H1 (cell line): ENCODE measurements at regions not wholly inside any gene's neighbourhood (a gene's known extent, or its start where the extent isn't known, plus 50 kb on each side); places are given as distances from the start of the nearest gene placed in this dataset.

Experiments
- CTCF ChIA-PET: fragments of 300-600 bp; sonication (Branson Sonifier 250); formaldehyde crosslinking; loops from one replicate; lab custom pipeline; 2021; ENCODE audit not compliant: partially characterized antibody; lab: Charles Lee
- POLR2A ChIA-PET: fragments of 300-600 bp; sonication (Branson Sonifier 250); formaldehyde crosslinking; loops from one replicate; lab custom pipeline; 2021; ENCODE audit warnings: inconsistent platforms; ENCODE audit not compliant: partially characterized antibody; lab: Charles Lee
- DNase-seq, 2 experiments: peaks; one replicate each; pipeline versions ENCODE4 v3.0.0 to v3.0.0-alpha.2; 2010 to 2022; ENCODE audit warnings: low spot score in 2 of 2, low read depth in 1 of 2, mixed read lengths in 1 of 2
- FAIRE-seq: peaks from 2 replicates; lab custom pipeline; 2011; peaks lifted over from hg19 to GRCh38; lab: Jason Lieb, UNC
- H2AFZ ChIP-seq: 2 replicates; pipeline ENCODE4 v1.8.1; 2012; ENCODE audit warnings: low read length, inconsistent platforms
- H2AK5ac ChIP-seq: 2 replicates; pipeline ENCODE4 v1.6.1; 2013; ENCODE audit warnings: low read depth, low read length
- H2BK120ac ChIP-seq: replicated peaks from 2 replicates; pipeline ENCODE3; 2013; ENCODE audit warnings: low read depth, low read length, inconsistent platforms
- H2BK12ac ChIP-seq: 2 replicates; pipeline ENCODE4 v1.6.1; 2013; ENCODE audit warnings: low read depth, low read length
- H2BK15ac ChIP-seq: 2 replicates; pipeline ENCODE4 v1.6.1; 2013; ENCODE audit warnings: low read length
- H2BK20ac ChIP-seq: 2 replicates; pipeline ENCODE4 v1.6.1; 2013; ENCODE audit warnings: low read length
- H2BK5ac ChIP-seq: 2 replicates; pipeline ENCODE4 v1.6.1; 2013; ENCODE audit warnings: low read depth, low read length
- H3K14ac ChIP-seq: 2 replicates; pipeline ENCODE4 v1.6.1; 2013; ENCODE audit warnings: inconsistent platforms; ENCODE audit not compliant: insufficient read length
- H3K18ac ChIP-seq: 2 replicates; pipeline ENCODE4 v1.6.1; 2013; ENCODE audit warnings: low read length; ENCODE audit errors: extremely low read depth
- H3K23ac ChIP-seq: 2 replicates; pipeline ENCODE4 v1.6.1; 2013; ENCODE audit warnings: inconsistent platforms; ENCODE audit not compliant: insufficient read length
- H3K23me2 ChIP-seq: 2 replicates; pipeline ENCODE4 v1.6.1; 2013; ENCODE audit warnings: low read depth, low read length
- H3K27ac ChIP-seq: 2 replicates; pipeline ENCODE4 v1.6.1; 2011; ENCODE audit warnings: low read depth, low read length, inconsistent platforms
- H3K27me3 ChIP-seq, 4 experiments: replicated peaks in 1 of 4; 1 replicate in 1 of 4; 2 replicates in 3 of 4; pipeline versions ENCODE4 v1.6.1 to v1.8.1; 2011 to 2013; ENCODE audit warnings: low read length in 3 of 4, mild to moderate bottlenecking in 3 of 4, inconsistent platforms in 2 of 4, mixed read lengths in 2 of 4, moderate library complexity in 1 of 4; ENCODE audit not compliant: control insufficient read depth in 3 of 4, insufficient read depth in 3 of 4; ENCODE audit errors: extremely low read depth in 1 of 4
- H3K36me3 ChIP-seq, 4 experiments: 2 replicates each; pipeline versions ENCODE4 v1.6.1 to v1.8.1; 2011 to 2013; ENCODE audit warnings: mild to moderate bottlenecking in 4 of 4, low read length in 3 of 4, moderate library complexity in 2 of 4, control low read depth in 1 of 4, inconsistent platforms in 1 of 4; ENCODE audit not compliant: insufficient read depth in 4 of 4, control insufficient read depth in 2 of 4
- H3K4ac ChIP-seq: replicated peaks from 2 replicates; pipeline ENCODE3; 2013; ENCODE audit warnings: low read length, low read depth, mixed read lengths, inconsistent platforms; ENCODE audit not compliant: insufficient read length
- H3K4me1 ChIP-seq, 4 experiments: replicated peaks in 1 of 4; 1 replicate in 1 of 4; 2 replicates in 3 of 4; pipeline versions ENCODE4 v1.6.1 to v1.8.1; 2011 to 2013; ENCODE audit warnings: low read length in 3 of 4, inconsistent platforms in 2 of 4, mixed read lengths in 1 of 4; ENCODE audit not compliant: insufficient read depth in 4 of 4, control insufficient read depth in 3 of 4
- H3K4me2 ChIP-seq, 2 experiments: 2 replicates each; pipeline versions ENCODE4 v1.6.1 to v1.8.1; 2011 to 2013; ENCODE audit warnings: low read depth in 2 of 2, low read length in 2 of 2, control low read depth in 1 of 2, inconsistent platforms in 1 of 2, mild to moderate bottlenecking in 1 of 2; ENCODE audit not compliant: insufficient read depth in 1 of 2
- H3K4me3 ChIP-seq, 4 experiments: fragments of 200-600, 300-600 bp in 1 of 4; sonication (generic), shearing (Covaris generic), sonication (Bioruptor Twin) in 1 of 4; 2 replicates each; pipeline versions ENCODE4 v1.5.1 to v1.8.1; 2011 to 2016; ENCODE audit warnings: low read length in 4 of 4, low read depth in 3 of 4, control low read depth in 2 of 4, inconsistent platforms in 2 of 4, mild to moderate bottlenecking in 2 of 4, mixed read lengths in 1 of 4, moderate library complexity in 1 of 4; ENCODE audit not compliant: insufficient read depth in 2 of 4; ENCODE audit errors: extremely low read depth in 1 of 4
- H3K56ac ChIP-seq: replicated peaks from 2 replicates; pipeline ENCODE3; 2013; ENCODE audit warnings: low read depth, mild to moderate bottlenecking, mixed read lengths, low read length, inconsistent platforms; ENCODE audit not compliant: insufficient read length
- H3K79me1 ChIP-seq: 2 replicates; pipeline ENCODE4 v1.6.1; 2013; ENCODE audit warnings: low read depth, low read length, control low read depth
- H3K79me2 ChIP-seq, 2 experiments: 2 replicates each; pipeline versions ENCODE4 v1.6.1 to v1.8.1; 2012 to 2013; ENCODE audit warnings: low read length in 2 of 2, mild to moderate bottlenecking in 2 of 2, inconsistent platforms in 1 of 2; ENCODE audit not compliant: insufficient read depth in 2 of 2, control insufficient read depth in 1 of 2
- H3K9ac ChIP-seq, 4 experiments: replicated peaks in 1 of 4; 1 replicate in 1 of 4; 2 replicates in 3 of 4; pipeline versions ENCODE4 v1.6.1 to v1.8.1; 2011 to 2013; ENCODE audit warnings: low read depth in 3 of 4, low read length in 3 of 4, control low read depth in 2 of 4, mild to moderate bottlenecking in 2 of 4, moderate library complexity in 2 of 4, inconsistent platforms in 1 of 4; ENCODE audit errors: extremely low read depth in 1 of 4
- H3K9me3 ChIP-seq, 2 experiments: 2 replicates each; pipeline versions ENCODE4 v1.6.1 to v1.8.1; 2012 to 2013; ENCODE audit warnings: mild to moderate bottlenecking in 2 of 2, moderate library complexity in 2 of 2, control low read depth in 1 of 2, inconsistent platforms in 1 of 2, low read depth in 1 of 2, low read length in 1 of 2, mixed read lengths in 1 of 2; ENCODE audit not compliant: insufficient read depth in 2 of 2
- H4K20me1 ChIP-seq, 2 experiments: replicated peaks in 1 of 2; 2 replicates each; pipeline versions ENCODE3 to v1.8.1; 2011 to 2013; ENCODE audit warnings: inconsistent platforms in 2 of 2, low read length in 2 of 2, mild to moderate bottlenecking in 1 of 2; ENCODE audit not compliant: insufficient read depth in 2 of 2, control insufficient read depth in 1 of 2
- H4K5ac ChIP-seq: 2 replicates; pipeline ENCODE4 v1.6.1; 2013; ENCODE audit warnings: low read length, low read depth, mixed read lengths, inconsistent platforms; ENCODE audit not compliant: insufficient read length
- H4K8ac ChIP-seq: 2 replicates; pipeline ENCODE4 v1.8.0; 2013; ENCODE audit warnings: mild to moderate bottlenecking, moderate library complexity, low read length, inconsistent platforms; ENCODE audit not compliant: insufficient read depth; ENCODE audit errors: extremely low read depth
- H4K91ac ChIP-seq: replicated peaks from 2 replicates; pipeline ENCODE3; 2013; ENCODE audit warnings: low read length, mixed read lengths, inconsistent platforms; ENCODE audit not compliant: insufficient read length
- ASH2L ChIP-seq: fragments of 200-600, 300-600 bp; sonication (generic); IDR thresholded peaks from one replicate; pipeline ENCODE4 v1.7.1; 2017; ENCODE audit warnings: low read length
- BACH1 ChIP-seq: IDR thresholded peaks from 2 replicates; pipeline ENCODE4 v1.6.1; 2012; ENCODE audit warnings: low read length, improper control_type of control experiment
- CEBPB ChIP-seq: IDR thresholded peaks from 2 replicates; pipeline ENCODE4 v1.6.1; 2012; ENCODE audit warnings: low read depth, low read length
- CHD2 ChIP-seq: IDR thresholded peaks from 2 replicates; pipeline ENCODE4 v1.6.1; 2012; ENCODE audit warnings: low read length, improper control_type of control experiment
- EP300 ChIP-seq, 2 experiments: IDR thresholded peaks; 1 replicate in 1 of 2; 2 replicates in 1 of 2; pipeline ENCODE4 v1.6.1; 2011 to 2012; ENCODE audit warnings: low read depth in 2 of 2, low read length in 2 of 2, mild to moderate bottlenecking in 2 of 2, borderline replicate concordance in 1 of 2, inconsistent platforms in 1 of 2, moderate library complexity in 1 of 2
- GTF2F1 ChIP-seq: IDR thresholded peaks from 2 replicates; pipeline ENCODE4 v1.6.1; 2012; ENCODE audit warnings: low read depth, low read length, improper control_type of control experiment, borderline replicate concordance
- NANOG ChIP-seq: IDR thresholded peaks from 2 replicates; pipeline ENCODE4 v1.6.1; 2011; ENCODE audit warnings: low read length, low read depth, mild to moderate bottlenecking, inconsistent platforms; ENCODE audit not compliant: insufficient read depth, poor library complexity, severe bottlenecking
- POU5F1 ChIP-seq: IDR thresholded peaks from 2 replicates; pipeline ENCODE4 v1.6.1; 2011; ENCODE audit warnings: low read depth, mild to moderate bottlenecking, low read length, moderate library complexity
- SP2 ChIP-seq: IDR thresholded peaks from 2 replicates; pipeline ENCODE4 v1.6.1; 2012; ENCODE audit warnings: mild to moderate bottlenecking, low read length, inconsistent platforms
- WGBS, 2 experiments: shearing (Covaris generic) in 1 of 2; methylation state at CpG; one replicate each; pipeline versions ENCODE4 v1.1.6 to v1.1.7; 2013 to 2015; ENCODE audit warnings: low lambda C conversion rate in 2 of 2, mixed read lengths in 2 of 2, inconsistent platforms in 1 of 2, low coverage in 1 of 2, missing lambda C conversion rate in 1 of 2; ENCODE audit not compliant: insufficient replicate concordance in 2 of 2, insufficient coverage in 1 of 2, insufficient read length in 1 of 2; ENCODE audit errors: extremely low coverage in 1 of 2, missing lambda C conversion rate in 1 of 2; 5-methylcytosine and 5-hydroxymethylcytosine counted together
- TF ChIP-seq, protein P1 (sequence below): IDR thresholded peaks from 2 replicates; pipeline ENCODE4 v1.6.1; 2012; ENCODE audit warnings: inconsistent platforms

DNA sequence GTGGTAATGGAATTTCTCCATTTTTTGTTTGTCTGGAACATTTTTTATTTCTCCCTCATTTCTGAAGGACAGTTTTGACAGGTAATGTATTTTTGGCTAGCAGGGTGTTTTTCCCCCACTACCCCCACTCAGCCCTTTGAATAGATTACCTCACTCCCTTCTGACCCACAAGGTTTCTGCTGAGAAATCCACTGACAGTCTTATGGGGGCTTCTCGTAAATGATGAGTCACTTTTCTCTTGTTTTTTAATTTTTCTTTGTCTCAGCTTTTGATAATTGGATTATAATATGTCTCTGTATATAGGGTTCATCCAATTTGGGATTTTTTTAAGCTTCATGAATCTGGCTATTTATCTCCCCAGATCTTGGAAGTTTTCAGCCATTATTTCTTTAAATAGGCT lies 74.7 kb upstream of the CCDC71L start:
- Histone ChIP-seq H3K4me1 (peaks cover 0 to 6% (median 5%) of the 10 kb centered on the region in 4 experiments; a peak in 5 of 7 replicates), H3K79me1 (no peaks in the 10 kb centered on the region), H3K4me3 (no peak overlapping the region), H2BK12ac (no peak overlapping the region), H4K5ac (no peak overlapping the region), H3K4me2 (no peak overlapping the region), H3K4ac (no peak overlapping the region), H2AK5ac (no peak overlapping the region), H3K27ac (no peak overlapping the region), H3K9ac (no peak overlapping the region), H3K56ac (no peak overlapping the region), H2BK5ac (no peak overlapping the region), H3K9me3 (no peaks in the 10 kb centered on the region), H2AFZ (no peak overlapping the region), H4K91ac (no peak overlapping the region), H3K23ac (no peak overlapping the region), H3K36me3 (no peaks in the 10 kb centered on the region), H3K79me2 (no peaks in the 10 kb centered on the region), H2BK120ac (no peak overlapping the region), H3K27me3 (no peaks in the 10 kb centered on the region), H4K8ac (no peak overlapping the region), H2BK20ac (no peak overlapping the region), H3K14ac (no peak overlapping the region), H3K23me2 (no peaks in the 10 kb centered on the region), H3K18ac (no peak overlapping the region), H4K20me1 (no peaks in the 10 kb centered on the region)
- WGBS, 2 experiments, result 69% methylated on average over 1 of the region's 1 CpG; no CpG with 5 or more reads in 1 of the 2 experiments
- no peak for FAIRE-seq
- CTCF ChIA-PET, result interaction anchor here (0.7 to 3.2 kb wide), 18 partner anchors 9 to 560 kb away, joined by 3 to 27 read pairs (median 4); partner anchors contain the start of gene CCDC71L
- POLR2A ChIA-PET, result interaction anchor here (1.9 kb wide), 1 partner anchor 77 kb away, joined by 7 read pairs; no protein-coding TSS in a partner anchor
- no peak for DNase-seq
- TF ChIP-seq BACH1 (no peak), NANOG (no peak), CHD2 (no peak), ASH2L (no peak), GTF2F1 (no peak), POU5F1 (no peak), EP300 (IDR thresholded peaks at IDR 0.05; ENCODE audit: borderline replicate concordance in 1 of 2, low read depth in 2 of 2, low read length in 2 of 2) (no peak), CEBPB (no peak), SP2 (no peak)
- TF ChIP-seq, protein P1, sequence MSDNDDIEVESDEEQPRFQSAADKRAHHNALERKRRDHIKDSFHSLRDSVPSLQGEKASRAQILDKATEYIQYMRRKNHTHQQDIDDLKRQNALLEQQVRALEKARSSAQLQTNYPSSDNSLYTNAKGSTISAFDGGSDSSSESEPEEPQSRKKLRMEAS, result no peak
- TF ChIP-seq, all 59 proteins: peak for 0
- H2BK15ac ChIP-seq, result no peak overlapping the region
